ENCODE measurements at regions not wholly inside any gene's neighbourhood (a gene's known extent, or its start where the extent isn't known, plus 50 kb on each side); places are given as distances from the start of the nearest gene placed in this dataset.
A peak's percentile ranks its signal among the peaks of the same experiment; 100 is the strongest.
"Not testable (repeated sequence)": the region's sequence is repeated elsewhere in the genome, so short reads cannot be mapped to it uniquely, and the experiment has no call there.

DNA sequence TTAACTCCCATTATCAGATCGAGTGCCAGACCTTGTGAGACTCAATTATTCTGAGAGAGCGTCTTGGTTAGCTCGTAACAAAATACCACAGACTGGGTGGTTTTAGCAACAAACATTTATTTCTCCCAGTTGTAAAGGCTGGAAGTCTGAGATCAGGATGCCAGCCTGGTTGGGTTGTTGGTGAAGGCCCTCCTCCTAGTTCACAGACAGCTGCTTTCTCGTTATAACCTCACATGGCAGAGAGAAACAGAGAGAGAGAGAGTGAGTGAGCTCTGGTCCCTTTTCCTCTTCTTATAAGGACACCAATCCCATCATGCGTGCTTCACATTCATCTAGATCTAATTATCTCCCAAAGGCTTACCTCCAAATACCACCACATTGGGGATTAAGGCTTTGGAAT lies 114.2 kb upstream of the SLC24A2 start:
- Histone ChIP-seq H3K27me3 (ENCODE audit: insufficient read depth, low read length) (no peaks in the 10 kb centered on the region), H3K79me2 (ENCODE audit: insufficient read depth, low read length) (no peaks in the 10 kb centered on the region), H3K27ac (ENCODE audit: low read depth, low read length) (no peak overlapping the region), H3K4me3 (ENCODE audit: insufficient read depth, low read length) (no peak overlapping the region), H3K9me3 (ENCODE audit: low read depth, low read length) (no peaks in the 10 kb centered on the region), H3K36me3 (ENCODE audit: insufficient read depth, low read length) (no peaks in the 10 kb centered on the region), H3K4me2 (ENCODE audit: insufficient read depth, low read length) (no peak overlapping the region), H3K4me1 (ENCODE audit: insufficient read depth, low read length) (no peaks in the 10 kb centered on the region), H2AFZ (ENCODE audit: low read length) (no peak overlapping the region), H4K20me1 (ENCODE audit: insufficient read depth, low read length) (no peaks in the 10 kb centered on the region)
- no peak for DNase-seq (ENCODE audit: insufficient read length, low spot score, missing footprints)
- TF ChIP-seq, protein P1, sequence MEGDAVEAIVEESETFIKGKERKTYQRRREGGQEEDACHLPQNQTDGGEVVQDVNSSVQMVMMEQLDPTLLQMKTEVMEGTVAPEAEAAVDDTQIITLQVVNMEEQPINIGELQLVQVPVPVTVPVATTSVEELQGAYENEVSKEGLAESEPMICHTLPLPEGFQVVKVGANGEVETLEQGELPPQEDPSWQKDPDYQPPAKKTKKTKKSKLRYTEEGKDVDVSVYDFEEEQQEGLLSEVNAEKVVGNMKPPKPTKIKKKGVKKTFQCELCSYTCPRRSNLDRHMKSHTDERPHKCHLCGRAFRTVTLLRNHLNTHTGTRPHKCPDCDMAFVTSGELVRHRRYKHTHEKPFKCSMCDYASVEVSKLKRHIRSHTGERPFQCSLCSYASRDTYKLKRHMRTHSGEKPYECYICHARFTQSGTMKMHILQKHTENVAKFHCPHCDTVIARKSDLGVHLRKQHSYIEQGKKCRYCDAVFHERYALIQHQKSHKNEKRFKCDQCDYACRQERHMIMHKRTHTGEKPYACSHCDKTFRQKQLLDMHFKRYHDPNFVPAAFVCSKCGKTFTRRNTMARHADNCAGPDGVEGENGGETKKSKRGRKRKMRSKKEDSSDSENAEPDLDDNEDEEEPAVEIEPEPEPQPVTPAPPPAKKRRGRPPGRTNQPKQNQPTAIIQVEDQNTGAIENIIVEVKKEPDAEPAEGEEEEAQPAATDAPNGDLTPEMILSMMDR (IDR thresholded peaks at IDR 0.05; ENCODE audit: extremely low read depth, low read depth, low read length), result no peak

DNA sequence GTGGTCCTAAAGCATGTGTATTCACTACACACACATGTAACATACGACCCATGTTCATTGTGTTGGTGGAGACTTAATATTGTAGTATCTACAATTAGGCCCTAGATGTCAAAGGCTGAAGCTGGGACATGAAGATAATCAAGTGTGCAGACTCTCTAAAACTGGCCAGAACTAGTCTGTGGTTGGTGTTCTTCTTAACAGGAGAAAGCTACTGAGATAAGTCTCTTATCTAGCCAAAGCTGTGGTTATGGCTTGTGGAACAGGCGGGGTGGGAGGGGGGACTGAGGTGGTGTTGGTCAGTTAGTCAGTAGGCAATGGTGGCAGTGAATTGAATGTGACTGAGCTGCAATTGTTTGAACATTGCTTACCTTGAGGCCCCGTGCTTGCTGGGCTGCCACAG lies 112.7 kb upstream of the SLC24A2 start:
- no peaks in the 10 kb centered on the region for H3K36me3 ChIP-seq (ENCODE audit: insufficient read depth, low read length)
- H3K27me3 ChIP-seq (ENCODE audit: insufficient read depth, low read length), result no peaks in the 10 kb centered on the region
- TF ChIP-seq, protein P1 (IDR thresholded peaks at IDR 0.05; ENCODE audit: extremely low read depth, low read depth, low read length), result no peak
- no peak overlapping the region for H3K27ac ChIP-seq (ENCODE audit: low read depth, low read length)
- H3K4me2 ChIP-seq (ENCODE audit: insufficient read depth, low read length), result no peak overlapping the region
- no peaks in the 10 kb centered on the region for H3K9me3 ChIP-seq (ENCODE audit: low read depth, low read length)
- H4K20me1 ChIP-seq (ENCODE audit: insufficient read depth, low read length), result no peaks in the 10 kb centered on the region
- H3K4me3 ChIP-seq (ENCODE audit: insufficient read depth, low read length), result no peak overlapping the region
- H3K4me1 ChIP-seq (ENCODE audit: insufficient read depth, low read length), result no peaks in the 10 kb centered on the region
- no peak overlapping the region for H2AFZ ChIP-seq (ENCODE audit: low read length)
- no peak for DNase-seq (ENCODE audit: insufficient read length, low spot score, missing footprints)
- no peaks in the 10 kb centered on the region for H3K79me2 ChIP-seq (ENCODE audit: insufficient read depth, low read length)

DNA sequence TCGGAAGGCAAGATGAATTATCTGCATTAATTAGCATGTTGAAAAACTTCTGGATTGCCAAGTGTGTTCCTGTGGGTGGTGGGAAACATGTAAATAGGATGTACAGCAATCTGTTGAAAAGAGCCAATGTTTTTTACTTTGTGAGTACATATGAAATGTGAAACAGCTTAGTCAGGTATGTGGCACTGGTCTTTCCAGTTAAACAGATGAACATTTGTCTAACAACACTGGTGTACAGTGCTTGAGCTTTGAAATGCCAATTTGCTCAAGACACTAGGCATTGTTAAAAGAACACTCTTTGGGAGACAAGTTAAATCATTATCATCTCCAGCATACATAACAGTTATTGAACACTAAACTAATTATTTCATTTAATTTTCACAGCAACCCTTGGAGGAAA lies 107.3 kb upstream of the SLC24A2 start:
- no peaks in the 10 kb centered on the region for H3K27me3 ChIP-seq (ENCODE audit: insufficient read depth, low read length)
- H3K4me3 ChIP-seq (ENCODE audit: insufficient read depth, low read length), result no peak overlapping the region
- H2AFZ ChIP-seq (ENCODE audit: low read length), result no peak overlapping the region
- DNase-seq (ENCODE audit: insufficient read length, low spot score, missing footprints), result no peak
- H3K27ac ChIP-seq (ENCODE audit: low read depth, low read length), result no peak overlapping the region
- H3K9me3 ChIP-seq (ENCODE audit: low read depth, low read length), result no peaks in the 10 kb centered on the region
- no peaks in the 10 kb centered on the region for H3K36me3 ChIP-seq (ENCODE audit: insufficient read depth, low read length)
- TF ChIP-seq, protein P1 (IDR thresholded peaks at IDR 0.05; ENCODE audit: extremely low read depth, low read depth, low read length), result no peak
- H3K79me2 ChIP-seq (ENCODE audit: insufficient read depth, low read length), result no peaks in the 10 kb centered on the region
- no peak overlapping the region for H3K4me2 ChIP-seq (ENCODE audit: insufficient read depth, low read length)
- no peaks in the 10 kb centered on the region for H4K20me1 ChIP-seq (ENCODE audit: insufficient read depth, low read length)
- no peaks in the 10 kb centered on the region for H3K4me1 ChIP-seq (ENCODE audit: insufficient read depth, low read length)

DNA sequence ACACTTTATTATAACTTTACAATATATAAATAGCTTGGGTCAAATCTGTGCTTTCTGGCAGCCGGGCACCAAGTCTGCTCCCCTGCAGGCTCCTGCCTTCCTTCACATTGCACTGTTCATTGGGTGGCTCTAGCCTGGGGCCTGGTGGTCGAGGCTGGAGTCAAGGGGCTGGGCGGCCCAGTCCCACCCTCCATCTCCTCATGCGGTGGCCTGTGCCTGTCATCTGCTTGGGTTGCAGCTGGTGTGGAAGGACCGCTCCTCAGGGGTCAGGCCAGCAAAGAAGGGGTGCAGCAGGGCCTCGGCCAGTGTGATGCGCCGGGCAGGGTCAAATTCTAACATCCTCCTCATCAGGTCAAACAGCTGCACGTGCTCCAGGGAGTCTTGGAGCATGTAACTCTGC lies 106.7 kb upstream of the SLC24A2 start:
- H3K9me3 ChIP-seq (ENCODE audit: low read depth, low read length); H3K4me1 ChIP-seq (ENCODE audit: insufficient read depth, low read length); H3K4me2 ChIP-seq (ENCODE audit: insufficient read depth, low read length); H3K4me3 ChIP-seq (ENCODE audit: insufficient read depth, low read length); H2AFZ ChIP-seq (ENCODE audit: low read length); H4K20me1 ChIP-seq (ENCODE audit: insufficient read depth, low read length); H3K27me3 ChIP-seq (ENCODE audit: insufficient read depth, low read length); H3K36me3 ChIP-seq (ENCODE audit: insufficient read depth, low read length); DNase-seq (ENCODE audit: insufficient read length, low spot score, missing footprints); H3K79me2 ChIP-seq (ENCODE audit: insufficient read depth, low read length); H3K27ac ChIP-seq (ENCODE audit: low read depth, low read length): not testable (repeated sequence)

DNA sequence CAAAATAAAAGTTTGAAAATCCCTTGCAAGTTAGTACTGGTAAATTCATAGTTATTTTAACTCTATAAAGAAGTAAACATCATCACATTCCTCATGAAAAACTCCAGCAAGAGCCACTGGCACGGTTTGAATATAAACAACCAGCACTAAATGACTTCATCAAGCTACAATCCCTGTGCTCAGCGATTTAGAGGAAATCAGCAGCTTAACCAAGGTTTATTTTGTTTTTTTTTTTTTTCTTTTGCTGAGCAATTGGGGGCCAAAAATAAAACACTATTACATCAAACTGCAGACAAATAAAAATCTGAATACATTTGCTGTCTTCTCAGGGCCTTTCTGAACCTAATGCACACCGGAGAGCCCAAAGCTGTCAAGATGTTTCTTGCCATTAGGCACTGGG lies 106.2 kb upstream of the SLC24A2 start:
- DNase-seq (ENCODE audit: insufficient read length, low spot score, missing footprints), result peak; percentile 31
- Histone ChIP-seq H3K4me2 (ENCODE audit: insufficient read depth, low read length) (no peak overlapping the region), H3K36me3 (ENCODE audit: insufficient read depth, low read length) (no peaks in the 10 kb centered on the region), H3K27me3 (ENCODE audit: insufficient read depth, low read length) (no peaks in the 10 kb centered on the region), H3K27ac (ENCODE audit: low read depth, low read length) (no peak overlapping the region), H3K9me3 (ENCODE audit: low read depth, low read length) (no peaks in the 10 kb centered on the region), H3K79me2 (ENCODE audit: insufficient read depth, low read length) (no peaks in the 10 kb centered on the region), H3K4me1 (ENCODE audit: insufficient read depth, low read length) (no peaks in the 10 kb centered on the region), H3K4me3 (ENCODE audit: insufficient read depth, low read length) (no peak overlapping the region), H2AFZ (ENCODE audit: low read length) (no peak overlapping the region), H4K20me1 (ENCODE audit: insufficient read depth, low read length) (no peaks in the 10 kb centered on the region)
- TF ChIP-seq, protein P1 (IDR thresholded peaks at IDR 0.05; ENCODE audit: extremely low read depth, low read depth, low read length), result no peak
